ENCODE measurements at regions not wholly inside any gene's neighbourhood (a gene's known extent, or its start where the extent isn't known, plus 50 kb on each side); places are given as distances from the start of the nearest gene placed in this dataset.

DNA sequence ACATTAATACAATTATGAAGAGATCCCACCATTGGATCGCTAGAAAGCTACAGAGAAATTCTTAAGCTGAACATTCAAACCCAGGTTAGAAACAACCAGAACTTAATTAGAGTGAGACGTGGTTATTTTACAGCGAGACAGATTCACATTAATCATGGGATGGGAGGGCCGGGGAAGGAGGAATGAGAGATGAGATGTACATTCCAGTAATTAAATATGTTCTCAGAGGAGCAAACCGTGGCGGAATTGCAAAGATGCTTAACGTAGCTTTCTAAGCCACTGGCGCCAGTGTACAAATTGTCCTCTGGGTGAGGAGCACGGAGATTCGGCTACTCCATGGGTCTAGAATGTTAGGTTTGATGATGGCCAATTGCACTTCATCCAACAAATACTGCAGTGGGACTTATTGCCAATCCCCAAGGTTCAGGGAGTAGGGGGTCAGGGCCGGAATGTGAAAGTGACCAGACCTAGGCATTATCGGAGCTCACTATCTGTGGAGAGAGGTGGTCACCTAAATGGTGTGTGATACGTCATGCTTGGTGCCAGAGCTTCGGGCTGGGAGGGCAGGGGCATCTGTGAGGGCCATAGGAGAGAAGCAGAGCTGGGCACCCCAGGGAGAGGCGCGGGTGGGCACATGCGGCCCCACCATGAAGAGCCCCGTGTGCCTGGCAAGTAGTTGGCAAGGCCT lies 114.7 kb downstream of the EDN3 start:
- Histone ChIP-seq H2BK5ac (ENCODE audit: low read length) (peak overlapping the region; percentile 2), H3K4me3 (ENCODE audit: low read length in 2 of 2) (no peak overlapping the region), H3K4me1 (ENCODE audit: control insufficient read depth in 2 of 2, insufficient read depth in 1 of 2, low read depth in 1 of 2, low read length in 2 of 2) (peaks cover 0 to 18% of the 10 kb centered on the region in 2 donors), H2BK120ac (ENCODE audit: low read depth, low read length) (no peak overlapping the region), H3K9ac (ENCODE audit: low read depth, low read length, poor library complexity) (no peak overlapping the region), H3K36me3 (replicated peaks in 1 of 2; ENCODE audit: control insufficient read depth in 2 of 2, insufficient read depth in 2 of 2, low read length in 2 of 2) (no peaks in the 10 kb centered on the region), H3K18ac (ENCODE audit: low read length) (peak overlapping the region; percentile 20), H4K8ac (ENCODE audit: low read depth, low read length) (no peak overlapping the region), H3K27ac (replicated peaks; ENCODE audit: low read length) (no peak overlapping the region), H3K4ac (ENCODE audit: low read length) (no peak overlapping the region), H4K91ac (ENCODE audit: low read depth, low read length, poor library complexity) (no peak overlapping the region), H2BK15ac (ENCODE audit: low read length) (peak overlapping the region; percentile 17), H2AFZ (ENCODE audit: low read length) (no peak overlapping the region), H3K14ac (ENCODE audit: low read length) (no peak overlapping the region), H2AK5ac (ENCODE audit: low read depth, low read length) (no peak overlapping the region), H3K23ac (ENCODE audit: low read depth, low read length, poor library complexity) (no peak overlapping the region), H3K27me3 (ENCODE audit: control insufficient read depth in 3 of 3, insufficient read depth in 3 of 3, low read depth in 1 of 3, low read length in 3 of 3) (peaks cover 0 to 12% (median 0%) of the 10 kb centered on the region in 3 experiments), H3K4me2 (ENCODE audit: insufficient read depth, low read length, poor library complexity, severe bottlenecking) (no peak overlapping the region), H3K9me3 (replicated peaks in 1 of 2; ENCODE audit: control insufficient read depth in 2 of 2, insufficient read depth in 1 of 2, low read depth in 1 of 2, low read length in 2 of 2) (peaks cover 0 to 3% of the 10 kb centered on the region in 2 donors), H2BK12ac (ENCODE audit: low read length) (peak overlapping the region; percentile 17), H3K79me1 (ENCODE audit: low read depth, low read length) (no peaks in the 10 kb centered on the region)
- no peak for DNase-seq (ENCODE audit: low spot score)
- WGBS, 2 donors (ENCODE audit: extremely low coverage in 2 of 2, insufficient read length in 2 of 2, insufficient replicate concordance in 1 of 2), result no CpG with 5 or more reads among the region's 18 CpGs

DNA sequence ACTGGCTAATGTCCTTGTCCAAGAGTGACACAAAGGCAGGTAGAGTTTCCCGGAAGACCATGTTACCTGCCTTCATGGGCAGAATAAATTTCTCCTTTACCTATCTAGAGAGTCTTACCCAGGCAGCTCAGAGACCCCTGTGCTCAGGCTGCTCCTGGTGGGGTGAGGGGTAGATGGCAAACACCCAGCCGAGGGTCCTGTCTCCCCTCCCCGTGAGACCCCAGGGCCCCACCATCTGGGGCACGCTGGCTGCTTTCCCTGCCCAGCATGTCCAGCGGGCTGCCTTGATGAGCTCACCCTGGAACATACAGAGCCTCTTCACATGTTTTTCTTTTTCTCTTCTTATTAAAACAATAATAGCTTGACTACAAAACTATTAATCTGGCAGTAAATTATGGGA lies 116.5 kb downstream of the EDN3 start:
- no peak overlapping the region for H3K4me2 ChIP-seq (ENCODE audit: insufficient read depth, low read length, poor library complexity, severe bottlenecking)
- H2BK12ac ChIP-seq (ENCODE audit: low read length), result no peak overlapping the region
- H3K27ac ChIP-seq (replicated peaks; ENCODE audit: low read length), result no peak overlapping the region
- H3K23ac ChIP-seq (ENCODE audit: low read depth, low read length, poor library complexity), result no peak overlapping the region
- no peak overlapping the region for H3K4me3 ChIP-seq (ENCODE audit: low read length in 2 of 2)
- no peak overlapping the region for H3K14ac ChIP-seq (ENCODE audit: low read length)
- no CpG with 5 or more reads among the region's 5 CpGs for WGBS, 2 donors (ENCODE audit: extremely low coverage in 2 of 2, insufficient read length in 2 of 2, insufficient replicate concordance in 1 of 2)
- H2AK5ac ChIP-seq (ENCODE audit: low read depth, low read length), result no peak overlapping the region
- no peak for DNase-seq (ENCODE audit: low spot score)
- no peak overlapping the region for H4K8ac ChIP-seq (ENCODE audit: low read depth, low read length)
- no peak overlapping the region for H3K9ac ChIP-seq (ENCODE audit: low read depth, low read length, poor library complexity)
- H2BK5ac ChIP-seq (ENCODE audit: low read length), result no peak overlapping the region
- no peak overlapping the region for H4K91ac ChIP-seq (ENCODE audit: low read depth, low read length, poor library complexity)
- no peak overlapping the region for H2AFZ ChIP-seq (ENCODE audit: low read length)
- H3K18ac ChIP-seq (ENCODE audit: low read length), result peak overlapping the region; percentile 38
- H3K4me1 ChIP-seq (ENCODE audit: control insufficient read depth in 2 of 2, insufficient read depth in 1 of 2, low read depth in 1 of 2, low read length in 2 of 2), result peaks cover 0 to 16% of the 10 kb centered on the region in 2 donors
- no peak overlapping the region for H2BK15ac ChIP-seq (ENCODE audit: low read length)
- H3K9me3 ChIP-seq (replicated peaks in 1 of 2; ENCODE audit: control insufficient read depth in 2 of 2, insufficient read depth in 1 of 2, low read depth in 1 of 2, low read length in 2 of 2), result peaks cover 0 to 3% of the 10 kb centered on the region in 2 donors
- H3K36me3 ChIP-seq (replicated peaks in 1 of 2; ENCODE audit: control insufficient read depth in 2 of 2, insufficient read depth in 2 of 2, low read length in 2 of 2), result no peaks in the 10 kb centered on the region
- H3K27me3 ChIP-seq (ENCODE audit: control insufficient read depth in 3 of 3, insufficient read depth in 3 of 3, low read depth in 1 of 3, low read length in 3 of 3), result peaks cover 0 to 13% (median 0%) of the 10 kb centered on the region in 3 experiments
- no peak overlapping the region for H3K4ac ChIP-seq (ENCODE audit: low read length)
- H2BK120ac ChIP-seq (ENCODE audit: low read depth, low read length), result no peak overlapping the region
- H3K79me1 ChIP-seq (ENCODE audit: low read depth, low read length), result no peaks in the 10 kb centered on the region

- no peak overlapping the region for H2BK120ac ChIP-seq (ENCODE audit: low read depth, low read length)
Measured at GRCh38 chr20:59421089-59421488, 120.7 kb downstream of the EDN3 start.

DNA sequence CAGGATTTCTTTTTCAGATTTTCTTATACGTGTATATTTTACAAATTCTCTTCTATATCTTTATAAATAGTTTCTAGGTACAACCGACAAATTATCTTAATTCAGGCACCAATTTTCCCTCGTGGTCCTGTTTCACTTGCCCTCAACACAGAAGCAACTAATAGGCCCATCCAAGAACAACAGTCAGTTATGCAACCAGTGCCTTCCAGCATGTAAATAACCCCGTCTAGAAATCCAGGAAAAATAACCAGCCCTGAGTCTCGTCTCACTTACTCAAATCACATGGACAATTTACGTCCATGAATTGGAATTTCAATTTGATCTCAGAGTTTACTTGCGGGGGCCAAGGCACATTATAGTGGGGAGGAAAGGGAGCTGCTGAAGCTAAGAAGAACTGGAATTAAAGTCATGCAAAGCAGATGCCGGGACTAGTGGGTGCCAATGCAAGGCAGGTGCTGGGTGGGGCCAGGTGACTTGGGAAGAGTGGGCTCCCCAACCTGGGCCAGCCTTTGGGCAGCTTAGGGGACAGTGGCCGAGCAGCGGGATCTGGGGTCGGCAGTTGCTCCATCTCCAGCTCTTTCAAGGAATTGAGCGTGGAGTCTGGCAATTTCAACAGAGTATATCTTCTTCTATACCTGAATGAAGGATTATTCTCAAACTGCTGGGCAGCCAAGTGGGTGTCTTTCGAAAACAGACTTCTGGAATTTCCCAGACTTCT lies 121.7 kb downstream of the EDN3 start:
- Histone ChIP-seq H2AK5ac (ENCODE audit: low read depth, low read length) (no peak overlapping the region), H3K79me1 (ENCODE audit: low read depth, low read length) (no peaks in the 10 kb centered on the region), H3K4me1 (ENCODE audit: control insufficient read depth in 2 of 2, insufficient read depth in 1 of 2, low read depth in 1 of 2, low read length in 2 of 2) (peaks cover 0 to 7% of the 10 kb centered on the region in 2 donors), H3K23ac (ENCODE audit: low read depth, low read length, poor library complexity) (no peak overlapping the region), H3K27me3 (ENCODE audit: control insufficient read depth in 3 of 3, insufficient read depth in 3 of 3, low read depth in 1 of 3, low read length in 3 of 3) (peaks cover 0 to 5% (median 0%) of the 10 kb centered on the region in 3 experiments), H3K9me3 (replicated peaks in 1 of 2; ENCODE audit: control insufficient read depth in 2 of 2, insufficient read depth in 1 of 2, low read depth in 1 of 2, low read length in 2 of 2) (no peaks in the 10 kb centered on the region), H4K8ac (ENCODE audit: low read depth, low read length) (no peak overlapping the region), H3K4me2 (ENCODE audit: insufficient read depth, low read length, poor library complexity, severe bottlenecking) (no peak overlapping the region), H3K9ac (ENCODE audit: low read depth, low read length, poor library complexity) (no peak overlapping the region), H2BK5ac (ENCODE audit: low read length) (no peak overlapping the region), H3K4me3 (ENCODE audit: low read length in 2 of 2) (no peak overlapping the region), H4K91ac (ENCODE audit: low read depth, low read length, poor library complexity) (no peak overlapping the region), H3K27ac (replicated peaks; ENCODE audit: low read length) (no peak overlapping the region), H3K18ac (ENCODE audit: low read length) (peak overlapping the region; percentile 11), H2BK120ac (ENCODE audit: low read depth, low read length) (no peak overlapping the region), H2AFZ (ENCODE audit: low read length) (no peak overlapping the region), H3K36me3 (replicated peaks in 1 of 2; ENCODE audit: control insufficient read depth in 2 of 2, insufficient read depth in 2 of 2, low read length in 2 of 2) (no peaks in the 10 kb centered on the region), H2BK12ac (ENCODE audit: low read length) (no peak overlapping the region), H3K4ac (ENCODE audit: low read length) (no peak overlapping the region), H2BK15ac (ENCODE audit: low read length) (no peak overlapping the region), H3K14ac (ENCODE audit: low read length) (no peak overlapping the region)
- DNase-seq (ENCODE audit: low spot score), result no peak
- no CpG with 5 or more reads among the region's 13 CpGs for WGBS, 2 donors (ENCODE audit: extremely low coverage in 2 of 2, insufficient read length in 2 of 2, insufficient replicate concordance in 1 of 2)

More at GRCh38 chr20:59421089-59421488, 120.7 kb downstream of the EDN3 start:
- Histone ChIP-seq H2AK5ac (ENCODE audit: low read depth, low read length) (no peak overlapping the region), H4K8ac (ENCODE audit: low read depth, low read length) (no peak overlapping the region), H2BK15ac (ENCODE audit: low read length) (no peak overlapping the region), H3K9me3 (replicated peaks in 1 of 2; ENCODE audit: control insufficient read depth in 2 of 2, insufficient read depth in 1 of 2, low read depth in 1 of 2, low read length in 2 of 2) (no peaks in the 10 kb centered on the region), H3K79me1 (ENCODE audit: low read depth, low read length) (no peaks in the 10 kb centered on the region), H3K36me3 (replicated peaks in 1 of 2; ENCODE audit: control insufficient read depth in 2 of 2, insufficient read depth in 2 of 2, low read length in 2 of 2) (no peaks in the 10 kb centered on the region), H3K4me1 (ENCODE audit: control insufficient read depth in 2 of 2, insufficient read depth in 1 of 2, low read depth in 1 of 2, low read length in 2 of 2) (peaks cover 0 to 7% of the 10 kb centered on the region in 2 donors), H4K91ac (ENCODE audit: low read depth, low read length, poor library complexity) (no peak overlapping the region), H3K4me2 (ENCODE audit: insufficient read depth, low read length, poor library complexity, severe bottlenecking) (no peak overlapping the region), H3K14ac (ENCODE audit: low read length) (no peak overlapping the region), H3K4me3 (ENCODE audit: low read length in 2 of 2) (no peak overlapping the region), H3K9ac (ENCODE audit: low read depth, low read length, poor library complexity) (no peak overlapping the region), H3K23ac (ENCODE audit: low read depth, low read length, poor library complexity) (no peak overlapping the region), H2BK5ac (ENCODE audit: low read length) (no peak overlapping the region), H2AFZ (ENCODE audit: low read length) (no peak overlapping the region), H3K27me3 (ENCODE audit: control insufficient read depth in 3 of 3, insufficient read depth in 3 of 3, low read depth in 1 of 3, low read length in 3 of 3) (peaks cover 0 to 5% (median 0%) of the 10 kb centered on the region in 3 experiments), H3K27ac (replicated peaks; ENCODE audit: low read length) (no peak overlapping the region), H2BK12ac (ENCODE audit: low read length) (no peak overlapping the region), H3K4ac (ENCODE audit: low read length) (no peak overlapping the region), H3K18ac (ENCODE audit: low read length) (no peak overlapping the region)
- DNase-seq (ENCODE audit: low spot score), result no peak
- no CpG with 5 or more reads among the region's 6 CpGs for WGBS, 2 donors (ENCODE audit: extremely low coverage in 2 of 2, insufficient read length in 2 of 2, insufficient replicate concordance in 1 of 2)

All from neuronal stem cell (in vitro differentiated cells).